ENCODE measurements at regions not wholly inside any gene's neighbourhood (a gene's known extent, or its start where the extent isn't known, plus 50 kb on each side); places are given as distances from the start of the nearest gene placed in this dataset.

DNA sequence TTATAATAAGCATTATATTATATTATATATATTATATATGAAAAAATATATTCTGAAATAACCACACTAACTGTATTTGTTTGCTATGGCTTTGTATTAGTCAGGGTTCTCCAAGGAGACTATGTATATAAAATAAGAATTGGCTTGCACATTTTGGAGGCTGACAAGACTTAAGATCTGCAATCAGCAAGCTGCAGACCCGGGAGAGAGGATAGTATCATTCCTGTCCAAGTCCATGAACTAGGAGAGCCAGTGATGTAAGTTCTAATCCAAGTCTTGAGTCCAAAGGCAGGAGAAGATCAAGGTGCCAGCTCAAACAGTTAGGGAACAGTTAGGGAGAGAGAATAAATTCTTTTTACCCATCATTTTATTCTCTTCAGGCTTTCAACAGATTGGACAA, 639.5 kb downstream of the PLPP3 start:
- TF ChIP-seq POLR2A (IDR thresholded peaks at IDR 0.05) (no peak), CTCF (IDR thresholded peaks at IDR 0.05) (no peak)
